ENCODE measurements at regions not wholly inside any gene's neighbourhood (a gene's known extent, or its start where the extent isn't known, plus 50 kb on each side); places are given as distances from the start of the nearest gene placed in this dataset.

GRCh38 chr16:85497622-85498314, 115.4 kb upstream of the GSE1 start:
- DNase-seq (ENCODE audit: low read depth), result no peak

DNA sequence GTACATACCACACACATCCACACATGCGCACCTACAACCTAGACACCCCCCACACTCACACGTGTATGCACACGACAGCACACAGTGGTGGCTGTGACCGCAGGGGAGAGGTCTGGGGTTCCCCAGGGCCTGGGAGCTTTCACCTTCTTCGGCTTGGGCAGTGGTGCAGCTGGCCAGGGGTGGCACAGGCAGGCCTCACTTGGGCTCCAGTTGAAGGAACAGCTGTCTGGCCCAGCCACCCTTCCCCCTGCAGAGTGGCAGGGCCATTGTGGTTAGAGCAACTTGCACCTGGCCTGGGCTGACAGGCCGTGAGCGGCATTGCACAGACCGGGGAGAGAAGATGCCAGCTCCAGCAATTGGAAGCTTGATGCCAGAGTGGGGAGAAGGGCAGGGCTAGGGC, 114.5 kb upstream of the GSE1 start:
- no peak for DNase-seq (ENCODE audit: low read depth)

- DNase-seq (ENCODE audit: low read depth), result no peak
Measured at GRCh38 chr16:85500220-85500619, 112.9 kb upstream of the GSE1 start.

DNA sequence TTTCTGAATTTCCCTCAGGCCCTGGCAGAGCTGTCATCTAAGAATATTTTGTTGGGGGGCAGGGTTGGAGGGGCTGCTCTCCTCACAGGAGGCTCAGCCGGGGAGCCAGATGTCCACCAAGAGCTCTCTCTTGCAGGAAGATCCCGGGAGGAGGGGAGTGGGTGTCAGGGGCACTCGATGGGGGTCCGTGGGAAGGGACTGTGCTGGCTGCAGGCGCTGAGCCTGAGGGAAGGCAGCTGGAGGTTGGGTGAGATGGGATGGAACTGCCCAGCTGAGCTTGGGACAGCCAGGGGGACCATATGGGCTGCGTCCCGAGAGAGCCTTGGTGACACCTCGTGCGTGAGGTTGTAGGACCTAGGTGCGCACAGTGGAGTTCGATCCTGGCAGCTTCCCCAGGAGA, 111.2 kb upstream of the GSE1 start:
- DNase-seq (ENCODE audit: low read depth), result no peak

DNA sequence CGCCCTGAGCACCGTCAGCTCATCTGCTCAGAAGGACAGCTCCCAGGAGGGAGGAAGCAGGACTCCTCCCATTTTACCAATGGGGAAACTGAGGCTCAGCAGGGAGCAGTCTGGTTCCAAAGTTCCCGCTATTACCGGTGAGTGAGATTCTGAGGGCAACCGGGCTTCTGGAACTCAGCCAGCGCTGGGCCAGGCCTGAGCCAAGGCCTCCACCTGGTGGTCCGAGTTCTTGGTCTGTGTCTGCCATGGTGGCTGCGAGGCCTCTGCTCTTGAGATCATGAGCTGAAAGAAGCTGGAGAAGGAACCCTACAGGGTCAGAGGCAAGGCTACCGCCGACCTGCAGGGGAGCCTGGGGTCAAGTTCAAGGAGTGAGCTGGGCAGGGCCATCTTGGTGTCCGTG, 110.8 kb upstream of the GSE1 start:
- DNase-seq (ENCODE audit: low read depth), result no peak

GRCh38 chr16:85503679-85504231, 109.4 kb upstream of the GSE1 start:
- DNase-seq (ENCODE audit: low read depth), result no peak

GRCh38 chr16:85504242-85504641, 108.9 kb upstream of the GSE1 start:
- no peak for DNase-seq (ENCODE audit: low read depth)

DNA sequence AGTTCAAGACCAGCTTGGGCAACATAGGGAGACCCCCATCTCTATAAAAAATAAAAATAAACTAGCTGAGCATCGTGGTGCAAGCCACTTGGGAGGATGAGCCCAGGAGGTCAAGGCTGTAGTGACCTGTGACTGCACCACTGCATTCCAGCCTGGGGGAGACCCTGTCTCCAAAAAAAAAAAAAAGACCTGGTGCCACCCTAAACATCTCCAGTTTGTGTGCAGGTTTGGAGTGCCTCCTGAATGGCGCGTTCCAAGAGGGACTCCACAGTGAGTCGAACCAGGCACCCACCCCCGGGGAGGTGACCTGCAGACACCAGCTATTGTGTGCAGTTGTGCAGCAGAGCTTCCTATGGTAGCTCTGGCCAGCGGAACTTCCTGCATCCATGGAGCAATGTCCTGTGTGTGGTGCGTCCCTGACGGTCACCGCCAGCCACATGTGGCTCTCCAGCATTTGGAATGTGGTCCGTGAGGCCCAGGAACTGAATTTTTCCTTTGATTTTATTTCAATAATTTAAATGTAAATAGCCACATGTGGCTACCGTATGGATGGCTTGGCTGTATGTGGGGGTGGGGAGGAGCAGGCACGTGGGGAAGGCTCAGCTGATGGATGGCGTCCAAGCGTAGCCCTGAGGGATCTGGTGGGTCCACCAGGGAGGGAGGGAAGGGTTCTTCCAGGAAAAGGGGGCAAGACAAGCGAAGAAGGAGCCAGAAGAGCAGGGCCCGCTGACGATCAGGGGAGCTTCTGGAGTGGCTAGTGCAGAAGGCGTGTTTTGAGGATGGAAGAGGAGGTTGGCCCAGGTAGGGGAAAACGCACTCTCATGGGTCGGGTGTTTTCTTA, 107.1 kb upstream of the GSE1 start:
- no peak for DNase-seq (ENCODE audit: low read depth)

GRCh38 chr16:85506635-85506911, 106.5 kb upstream of the GSE1 start:
- DNase-seq (ENCODE audit: low read depth), result no peak

DNA sequence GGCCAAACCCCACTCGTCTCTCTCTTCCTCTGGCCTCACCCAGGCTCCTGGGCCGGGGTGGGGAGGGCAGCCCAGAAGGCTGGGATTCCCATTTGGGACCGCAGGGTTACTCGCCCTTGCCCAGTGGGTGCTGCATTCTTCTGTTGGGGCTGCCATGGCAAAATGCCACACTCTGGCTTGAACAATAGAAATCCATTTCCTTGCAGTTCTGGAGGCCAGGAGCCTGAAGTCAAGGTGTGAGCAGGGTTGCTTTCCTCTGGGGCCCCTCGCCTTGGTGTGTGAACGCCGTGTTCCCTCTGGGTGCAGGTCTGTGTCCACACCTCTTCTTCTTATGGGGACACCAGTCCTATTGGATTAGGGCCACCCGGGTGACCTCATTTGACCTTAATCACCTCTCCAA, 105.8 kb upstream of the GSE1 start:
- no peak for DNase-seq (ENCODE audit: low read depth)

- DNase-seq (ENCODE audit: low read depth), result no peak
Measured at GRCh38 chr16:85508388-85508787, 104.7 kb upstream of the GSE1 start.

DNA sequence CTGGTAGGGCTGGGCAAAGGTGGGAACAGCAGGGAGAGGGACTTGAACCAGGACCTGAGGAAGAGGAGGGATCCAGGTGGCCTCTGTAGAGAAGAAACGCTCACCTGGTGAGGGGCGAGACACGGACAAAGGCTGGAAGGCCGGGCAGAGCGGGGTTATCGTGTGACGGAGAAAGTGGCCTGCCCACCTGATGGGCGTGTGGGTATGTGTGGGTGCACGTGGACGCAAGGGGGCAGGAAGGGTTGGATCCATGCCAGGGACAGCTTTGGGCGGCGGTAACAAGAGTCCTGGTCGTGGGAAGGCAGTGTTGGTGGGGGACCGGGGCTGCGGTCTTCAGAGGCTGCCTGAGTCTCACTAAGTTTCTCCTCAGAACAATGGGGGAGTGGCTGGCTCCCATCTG, 104.1 kb upstream of the GSE1 start:
- no peak for DNase-seq (ENCODE audit: low read depth)

GRCh38 chr16:85510041-85510659, 103.0 kb upstream of the GSE1 start:
- no peak for DNase-seq (ENCODE audit: low read depth)

GRCh38 chr16:85511938-85512807, 100.9 kb upstream of the GSE1 start:
- no peak for DNase-seq (ENCODE audit: low read depth)

DNA sequence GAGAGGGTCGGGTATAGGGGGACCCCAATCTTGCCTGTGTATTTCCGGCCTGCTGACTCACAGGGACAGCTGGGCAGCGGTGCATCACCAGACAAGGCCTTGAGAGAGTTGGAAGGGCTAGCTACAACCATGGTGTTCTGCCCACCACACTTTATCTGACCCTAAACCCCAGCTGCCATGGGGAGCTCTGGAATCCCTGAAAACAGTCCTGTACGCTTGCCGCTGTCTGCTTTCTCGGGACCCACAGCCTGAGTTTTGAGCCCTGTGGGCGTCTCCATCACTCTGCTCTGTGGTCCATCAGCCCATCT, 100.4 kb upstream of the GSE1 start:
- DNase-seq (ENCODE audit: low read depth), result no peak

GRCh38 chr16:85513180-85513579, 99.9 kb upstream of the GSE1 start:
- DNase-seq (ENCODE audit: low read depth), result no peak

DNA sequence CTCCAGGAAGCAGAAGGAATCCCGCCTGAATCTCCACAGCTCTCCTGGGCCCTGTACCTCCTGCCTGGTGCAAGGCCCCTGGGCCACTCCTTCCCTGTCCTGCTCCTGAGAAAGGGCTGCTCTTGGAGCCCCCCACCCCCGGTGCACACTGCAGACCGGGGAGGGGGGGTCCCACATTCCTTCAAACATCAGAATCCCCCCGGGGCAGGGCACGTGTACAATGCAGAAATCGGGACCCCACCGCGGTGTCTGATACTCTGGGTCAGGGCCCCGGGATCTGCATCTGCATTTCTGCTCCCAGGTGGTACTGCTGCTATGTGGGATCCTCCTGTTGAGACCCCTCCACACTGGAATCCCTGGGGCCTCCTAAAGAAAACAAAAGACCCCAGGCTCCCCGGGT, 99.5 kb upstream of the GSE1 start:
- DNase-seq (ENCODE audit: low read depth), result no peak

- no peak for DNase-seq (ENCODE audit: low read depth)
Measured at GRCh38 chr16:85514295-85514597, 98.9 kb upstream of the GSE1 start.

DNA sequence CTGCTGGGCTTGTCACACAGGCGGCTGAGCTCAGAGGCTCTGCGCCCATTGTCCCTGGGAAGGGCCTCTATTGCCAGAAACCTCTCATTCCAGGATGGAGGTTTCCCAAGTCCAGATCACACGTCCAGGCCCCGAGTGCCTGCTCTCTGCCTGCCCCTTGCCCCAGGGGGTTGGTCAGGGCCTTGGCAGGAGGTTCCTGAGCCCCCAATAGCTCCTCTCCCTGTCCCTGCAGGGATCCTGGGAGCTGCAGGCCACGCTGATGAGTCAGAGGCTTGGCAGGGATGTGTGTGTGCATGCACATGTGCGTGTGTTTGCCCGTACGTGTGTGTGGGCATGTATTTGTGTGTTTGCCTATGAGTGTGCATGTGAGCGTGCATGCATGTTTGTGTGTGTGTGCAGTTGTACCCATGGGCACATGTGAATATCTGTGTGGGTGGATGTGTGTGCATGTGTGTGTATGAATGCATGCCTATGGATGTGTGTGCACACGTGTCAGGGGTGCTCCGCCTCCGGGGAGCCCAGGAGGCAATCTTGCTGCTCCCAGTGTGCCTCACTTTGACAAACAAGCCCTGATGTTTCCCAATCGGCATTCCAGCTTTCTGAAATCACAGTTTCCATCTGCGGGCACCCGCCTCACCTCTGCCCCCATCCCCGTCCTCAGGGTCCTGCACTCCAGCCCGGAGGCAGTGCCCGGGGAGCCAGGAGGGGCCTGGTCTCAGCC, 98.4 kb upstream of the GSE1 start:
- no peak for DNase-seq (ENCODE audit: low read depth)

- DNase-seq (ENCODE audit: low read depth), result no peak
Measured at GRCh38 chr16:85515319-85515745, 97.8 kb upstream of the GSE1 start.

- no peak for DNase-seq (ENCODE audit: low read depth)
Measured at GRCh38 chr16:85515830-85516397, 97.2 kb upstream of the GSE1 start.

GRCh38 chr16:85517154-85517553, 96.0 kb upstream of the GSE1 start:
- no peak for DNase-seq (ENCODE audit: low read depth)
